ENCODE measurements at regions not wholly inside any gene's neighbourhood (a gene's known extent, or its start where the extent isn't known, plus 50 kb on each side); places are given as distances from the start of the nearest gene placed in this dataset.

DNA sequence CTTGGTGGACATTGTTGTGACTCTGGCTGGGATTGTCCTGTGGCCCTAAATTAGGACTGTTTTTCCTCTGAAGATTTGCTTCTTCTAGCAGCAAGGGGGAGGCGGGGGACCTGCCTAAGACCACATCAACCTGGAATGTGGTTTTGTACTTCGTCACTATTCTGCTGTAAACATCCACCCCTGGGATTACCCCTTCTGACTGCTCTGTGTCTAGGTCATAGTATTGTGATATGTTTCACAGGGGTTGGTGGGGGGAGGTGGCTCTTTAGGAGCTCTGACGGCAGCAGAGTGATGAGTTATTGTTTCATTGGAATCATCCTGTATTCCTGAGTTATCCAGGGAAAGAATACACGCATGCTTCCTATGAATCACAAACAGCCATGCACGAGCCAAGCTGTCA is 226.4 kb upstream of the MYT1L start:
- Mint-ChIP-seq H3K9me3 (ENCODE audit: low read depth) (peaks cover 18% of the 10 kb centered on the region), H3K27ac (no peak overlapping the region), H3K4me1 (ENCODE audit: low read depth) (no peaks in the 10 kb centered on the region), H3K4me3 (ENCODE audit: low read depth) (no peak overlapping the region), H3K36me3 (ENCODE audit: insufficient read depth) (no peaks in the 10 kb centered on the region), H3K27me3 (peaks cover 22% of the 10 kb centered on the region)
- TF ChIP-seq, protein P1, sequence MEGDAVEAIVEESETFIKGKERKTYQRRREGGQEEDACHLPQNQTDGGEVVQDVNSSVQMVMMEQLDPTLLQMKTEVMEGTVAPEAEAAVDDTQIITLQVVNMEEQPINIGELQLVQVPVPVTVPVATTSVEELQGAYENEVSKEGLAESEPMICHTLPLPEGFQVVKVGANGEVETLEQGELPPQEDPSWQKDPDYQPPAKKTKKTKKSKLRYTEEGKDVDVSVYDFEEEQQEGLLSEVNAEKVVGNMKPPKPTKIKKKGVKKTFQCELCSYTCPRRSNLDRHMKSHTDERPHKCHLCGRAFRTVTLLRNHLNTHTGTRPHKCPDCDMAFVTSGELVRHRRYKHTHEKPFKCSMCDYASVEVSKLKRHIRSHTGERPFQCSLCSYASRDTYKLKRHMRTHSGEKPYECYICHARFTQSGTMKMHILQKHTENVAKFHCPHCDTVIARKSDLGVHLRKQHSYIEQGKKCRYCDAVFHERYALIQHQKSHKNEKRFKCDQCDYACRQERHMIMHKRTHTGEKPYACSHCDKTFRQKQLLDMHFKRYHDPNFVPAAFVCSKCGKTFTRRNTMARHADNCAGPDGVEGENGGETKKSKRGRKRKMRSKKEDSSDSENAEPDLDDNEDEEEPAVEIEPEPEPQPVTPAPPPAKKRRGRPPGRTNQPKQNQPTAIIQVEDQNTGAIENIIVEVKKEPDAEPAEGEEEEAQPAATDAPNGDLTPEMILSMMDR (IDR thresholded peaks at IDR 0.05; ENCODE audit: unreplicated experiment) = no peak
- no peak for DNase-seq (ENCODE audit: low spot score, unreplicated experiment)

DNA sequence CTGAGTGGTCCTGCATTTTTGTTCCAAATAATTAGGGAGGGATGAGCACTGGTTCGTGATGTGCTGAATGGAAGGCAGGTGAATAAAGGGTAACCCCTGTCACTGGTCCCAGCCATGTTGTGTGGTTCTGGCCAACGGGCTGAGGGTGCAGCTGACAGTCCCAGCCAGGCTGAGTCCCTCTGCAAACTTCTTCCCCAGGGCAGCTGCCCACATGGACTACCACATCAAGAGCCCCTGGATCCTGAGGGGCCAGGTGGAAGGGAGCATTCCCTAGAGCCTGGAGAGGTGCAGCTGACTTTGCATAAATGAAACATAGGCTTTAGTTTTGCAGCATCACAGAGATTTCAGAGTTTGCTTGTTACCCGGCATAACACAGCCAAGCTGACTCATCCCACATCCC is 219.8 kb upstream of the MYT1L start:
- no peaks in the 10 kb centered on the region for H3K4me1 Mint-ChIP-seq (ENCODE audit: low read depth)
- no peak overlapping the region for H3K4me3 Mint-ChIP-seq (ENCODE audit: low read depth)
- H3K27ac Mint-ChIP-seq = no peak overlapping the region
- TF ChIP-seq, protein P1 (IDR thresholded peaks at IDR 0.05; ENCODE audit: unreplicated experiment) = no peak
- H3K27me3 Mint-ChIP-seq = peaks cover 6% of the 10 kb centered on the region
- peaks cover 18% of the 10 kb centered on the region for H3K9me3 Mint-ChIP-seq (ENCODE audit: low read depth)
- H3K36me3 Mint-ChIP-seq (ENCODE audit: insufficient read depth) = no peaks in the 10 kb centered on the region
- DNase-seq (ENCODE audit: low spot score, unreplicated experiment) = no peak

DNA sequence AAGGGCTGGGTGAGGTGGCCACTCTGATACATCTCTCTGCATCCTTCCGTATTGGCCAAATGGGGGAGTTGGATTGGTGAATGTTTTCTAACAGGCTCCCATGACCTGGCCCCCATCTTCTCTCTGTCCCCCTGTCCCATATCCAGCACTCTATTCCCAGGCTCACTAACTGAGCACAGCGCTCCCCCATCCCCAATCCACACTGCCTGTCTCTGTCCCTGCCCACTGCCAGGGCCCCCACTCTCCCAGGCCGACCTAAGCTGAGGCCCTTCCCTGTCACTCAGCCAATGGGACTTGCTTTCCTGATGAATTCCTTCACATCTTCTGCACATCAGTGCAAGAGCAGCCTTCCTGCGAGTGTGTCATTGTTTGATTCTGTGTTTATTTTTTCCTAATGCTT is 216.8 kb upstream of the MYT1L start:
- no peak for DNase-seq (ENCODE audit: low spot score, unreplicated experiment)
- H3K4me3 Mint-ChIP-seq (ENCODE audit: low read depth) = no peak overlapping the region
- no peaks in the 10 kb centered on the region for H3K36me3 Mint-ChIP-seq (ENCODE audit: insufficient read depth)
- no peak overlapping the region for H3K27ac Mint-ChIP-seq
- H3K9me3 Mint-ChIP-seq (ENCODE audit: low read depth) = peaks cover 2% of the 10 kb centered on the region
- TF ChIP-seq, protein P1 (IDR thresholded peaks at IDR 0.05; ENCODE audit: unreplicated experiment) = no peak
- H3K27me3 Mint-ChIP-seq = peaks cover 6% of the 10 kb centered on the region
- H3K4me1 Mint-ChIP-seq (ENCODE audit: low read depth) = peaks cover 3% of the 10 kb centered on the region

DNA sequence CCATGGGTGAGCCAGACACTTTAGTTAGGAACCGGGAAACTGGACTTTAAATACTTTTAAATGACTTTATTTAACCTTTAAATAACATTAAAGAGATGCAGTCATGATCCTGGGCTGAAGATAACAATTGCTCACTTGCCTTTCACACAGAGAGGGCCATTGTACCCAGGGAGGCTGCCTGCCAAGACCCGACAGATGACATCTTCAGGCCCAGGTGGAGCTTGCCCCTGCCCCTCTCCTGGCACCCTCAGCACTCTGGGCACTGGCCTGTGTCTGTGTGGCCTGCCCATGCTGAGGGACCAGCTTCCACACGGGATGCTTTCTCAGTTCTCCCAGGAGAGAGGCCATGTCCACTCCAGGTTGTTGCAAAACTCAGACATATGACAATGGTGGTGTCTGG is 216.4 kb upstream of the MYT1L start:
- peaks cover 3% of the 10 kb centered on the region for H3K4me1 Mint-ChIP-seq (ENCODE audit: low read depth)
- H3K9me3 Mint-ChIP-seq (ENCODE audit: low read depth) = no peaks in the 10 kb centered on the region
- no peak for DNase-seq (ENCODE audit: low spot score, unreplicated experiment)
- H3K27ac Mint-ChIP-seq = no peak overlapping the region
- H3K36me3 Mint-ChIP-seq (ENCODE audit: insufficient read depth) = no peaks in the 10 kb centered on the region
- H3K4me3 Mint-ChIP-seq (ENCODE audit: low read depth) = no peak overlapping the region
- peaks cover 6% of the 10 kb centered on the region for H3K27me3 Mint-ChIP-seq
- TF ChIP-seq, protein P1 (IDR thresholded peaks at IDR 0.05; ENCODE audit: unreplicated experiment) = no peak

DNA sequence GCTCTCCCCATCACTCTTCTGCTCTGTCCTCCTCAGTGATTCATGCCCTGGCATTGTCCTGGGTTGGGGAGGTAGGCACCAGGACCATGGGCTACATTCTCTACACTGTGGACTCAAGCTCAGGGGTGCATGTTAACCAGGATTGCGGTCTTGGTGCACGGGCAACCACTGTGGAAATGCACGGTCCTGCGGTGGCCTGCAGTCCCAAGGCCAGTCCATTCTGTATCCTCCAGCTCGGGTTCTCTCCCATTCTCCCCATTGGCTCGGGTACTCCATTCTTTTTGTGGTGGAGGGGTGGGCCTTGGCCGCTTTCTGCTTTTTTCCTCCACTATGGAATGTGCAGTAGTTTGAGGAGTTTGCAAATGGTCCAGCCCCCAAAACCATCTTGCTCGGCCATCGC is 215.0 kb upstream of the MYT1L start:
- peaks cover 3% of the 10 kb centered on the region for H3K4me1 Mint-ChIP-seq (ENCODE audit: low read depth)
- no peaks in the 10 kb centered on the region for H3K9me3 Mint-ChIP-seq (ENCODE audit: low read depth)
- H3K27me3 Mint-ChIP-seq = peaks cover 6% of the 10 kb centered on the region
- TF ChIP-seq, protein P1 (IDR thresholded peaks at IDR 0.05; ENCODE audit: unreplicated experiment) = no peak
- H3K27ac Mint-ChIP-seq = no peak overlapping the region
- H3K36me3 Mint-ChIP-seq (ENCODE audit: insufficient read depth) = no peaks in the 10 kb centered on the region
- no peak for DNase-seq (ENCODE audit: low spot score, unreplicated experiment)
- H3K4me3 Mint-ChIP-seq (ENCODE audit: low read depth) = no peak overlapping the region

All from progenitor cell of endocrine pancreas (in vitro differentiated cells).